ENCODE measurements at regions not wholly inside any gene's neighbourhood (a gene's known extent, or its start where the extent isn't known, plus 50 kb on each side); places are given as distances from the start of the nearest gene placed in this dataset.

GRCh38 chr6:93759190-93759589 lies 339.8 kb upstream of the EPHA7 start:
- BruUV-seq (replicated peaks) = no TSS peak
- DNase-seq (ENCODE audit: low read depth, low spot score) = no peak
- Histone ChIP-seq H3K79me2 (ENCODE audit: control insufficient read depth, insufficient read depth, low read length) (no peaks in the 10 kb centered on the region), H3K36me3 (ENCODE audit: control insufficient read depth in 2 of 2, extremely low read depth in 1 of 2, insufficient read depth in 2 of 2, low read length in 2 of 2) (no peaks in the 10 kb centered on the region), H3K4me1 (ENCODE audit: control insufficient read depth, extremely low read depth, insufficient read depth, low read length) (no peaks in the 10 kb centered on the region), H3K27ac (ENCODE audit: insufficient read depth, low read depth, low read length) (no peak overlapping the region), H3K4me2 (ENCODE audit: insufficient read depth, low read length) (no peak overlapping the region), H3K9ac (replicated peaks; ENCODE audit: extremely low read depth, insufficient read depth, low read length) (no peak overlapping the region), H3K27me3 (ENCODE audit: control insufficient read depth in 2 of 2, insufficient read depth in 2 of 2, low read length in 2 of 2) (no peaks in the 10 kb centered on the region), H3K4me3 (replicated peaks in 1 of 3; ENCODE audit: insufficient read depth in 1 of 3, low read depth in 1 of 3, low read length in 3 of 3) (no peak overlapping the region), H2AFZ (ENCODE audit: low read depth, low read length) (no peak overlapping the region), H3K9me1 (replicated peaks; ENCODE audit: control insufficient read depth, extremely low read depth, insufficient read depth, low read length) (no peaks in the 10 kb centered on the region), H3K9me3 (replicated peaks; ENCODE audit: control insufficient read depth, insufficient read depth, low read length) (no peaks in the 10 kb centered on the region), H4K20me1 (replicated peaks; ENCODE audit: control insufficient read depth, extremely low read depth, insufficient read depth, low read length) (no peaks in the 10 kb centered on the region)
- POLR2A ChIA-PET = no interaction called here
- TF ChIP-seq EZH2 (IDR thresholded peaks at IDR 0.05; ENCODE audit: borderline replicate concordance, low read depth, low read length, severe bottlenecking) (no peak), JUN (IDR thresholded peaks at IDR 0.05; ENCODE audit: borderline replicate concordance, insufficient read depth, insufficient read length, low read depth) (no peak)
- no peak for FAIRE-seq
- dilution Hi-C loops (cut with MboI; ENCODE audit: extremely low pct_ligation_motif_present, low sequenced_read_pairs) (no loop called here), intact Hi-C loops (cut with micrococcal nuclease) (no loop called here)
- CTCF ChIA-PET = no interaction called here

DNA sequence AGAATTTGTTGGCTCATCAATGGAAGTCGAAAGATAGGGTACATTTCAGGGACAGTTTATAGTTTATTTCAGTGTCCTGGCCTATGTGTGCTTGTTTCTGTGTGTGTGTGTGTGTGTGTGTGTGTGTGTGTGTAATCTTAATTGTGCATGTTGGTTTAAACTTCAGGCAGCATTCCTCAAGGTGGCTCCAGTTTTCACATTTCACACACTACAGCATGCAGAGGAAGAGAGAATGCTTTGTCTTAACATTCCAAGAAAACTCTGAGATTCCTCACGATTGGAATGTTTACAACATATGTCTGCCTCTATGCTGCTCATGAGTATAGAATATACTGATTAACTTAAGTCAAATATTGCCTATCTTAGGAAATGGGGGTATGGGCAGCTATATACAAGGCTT lies 332.6 kb upstream of the EPHA7 start:
- H3K27ac ChIP-seq (ENCODE audit: insufficient read depth, low read depth, low read length) = no peak overlapping the region
- H4K20me1 ChIP-seq (replicated peaks; ENCODE audit: control insufficient read depth, extremely low read depth, insufficient read depth, low read length) = no peaks in the 10 kb centered on the region
- no peak overlapping the region for H3K4me3 ChIP-seq (replicated peaks in 1 of 3; ENCODE audit: insufficient read depth in 1 of 3, low read depth in 1 of 3, low read length in 3 of 3)
- H2AFZ ChIP-seq (ENCODE audit: low read depth, low read length) = peak overlapping the region; percentile 29
- intact Hi-C loops (cut with micrococcal nuclease) = no loop called here
- no peak for FAIRE-seq
- H3K9me3 ChIP-seq (replicated peaks; ENCODE audit: control insufficient read depth, insufficient read depth, low read length) = no peaks in the 10 kb centered on the region
- H3K9ac ChIP-seq (replicated peaks; ENCODE audit: extremely low read depth, insufficient read depth, low read length) = no peak overlapping the region
- ChIA-PET CTCF (no interaction called here), POLR2A (no interaction called here)
- no TSS peak for BruUV-seq (replicated peaks)
- H3K9me1 ChIP-seq (replicated peaks; ENCODE audit: control insufficient read depth, extremely low read depth, insufficient read depth, low read length) = no peaks in the 10 kb centered on the region
- DNase-seq (ENCODE audit: low read depth, low spot score) = no peak
- no peak overlapping the region for H3K4me2 ChIP-seq (ENCODE audit: insufficient read depth, low read length)
- TF ChIP-seq POLR2A (IDR thresholded peaks at IDR 0.05; ENCODE audit: low read depth, low read length) = no peak
- no peak for TF ChIP-seq EZH2 (IDR thresholded peaks at IDR 0.05; ENCODE audit: borderline replicate concordance, low read depth, low read length, severe bottlenecking)
- TF ChIP-seq, protein P1, sequence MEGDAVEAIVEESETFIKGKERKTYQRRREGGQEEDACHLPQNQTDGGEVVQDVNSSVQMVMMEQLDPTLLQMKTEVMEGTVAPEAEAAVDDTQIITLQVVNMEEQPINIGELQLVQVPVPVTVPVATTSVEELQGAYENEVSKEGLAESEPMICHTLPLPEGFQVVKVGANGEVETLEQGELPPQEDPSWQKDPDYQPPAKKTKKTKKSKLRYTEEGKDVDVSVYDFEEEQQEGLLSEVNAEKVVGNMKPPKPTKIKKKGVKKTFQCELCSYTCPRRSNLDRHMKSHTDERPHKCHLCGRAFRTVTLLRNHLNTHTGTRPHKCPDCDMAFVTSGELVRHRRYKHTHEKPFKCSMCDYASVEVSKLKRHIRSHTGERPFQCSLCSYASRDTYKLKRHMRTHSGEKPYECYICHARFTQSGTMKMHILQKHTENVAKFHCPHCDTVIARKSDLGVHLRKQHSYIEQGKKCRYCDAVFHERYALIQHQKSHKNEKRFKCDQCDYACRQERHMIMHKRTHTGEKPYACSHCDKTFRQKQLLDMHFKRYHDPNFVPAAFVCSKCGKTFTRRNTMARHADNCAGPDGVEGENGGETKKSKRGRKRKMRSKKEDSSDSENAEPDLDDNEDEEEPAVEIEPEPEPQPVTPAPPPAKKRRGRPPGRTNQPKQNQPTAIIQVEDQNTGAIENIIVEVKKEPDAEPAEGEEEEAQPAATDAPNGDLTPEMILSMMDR (IDR thresholded peaks at IDR 0.05; ENCODE audit: extremely low read depth in 1 of 2, insufficient read depth in 1 of 2, low read depth in 1 of 2, low read length in 2 of 2) = no peak
- TF ChIP-seq MYC (IDR thresholded peaks at IDR 0.05; ENCODE audit: low read depth, low read length) = no peak
- no peak for TF ChIP-seq GATA2 (IDR thresholded peaks at IDR 0.05; ENCODE audit: insufficient read depth, insufficient read length, low read depth, low read length)
- H3K36me3 ChIP-seq (ENCODE audit: control insufficient read depth in 2 of 2, extremely low read depth in 1 of 2, insufficient read depth in 2 of 2, low read length in 2 of 2) = no peaks in the 10 kb centered on the region
- H3K79me2 ChIP-seq (ENCODE audit: control insufficient read depth, insufficient read depth, low read length) = no peaks in the 10 kb centered on the region
- H3K4me1 ChIP-seq (ENCODE audit: control insufficient read depth, extremely low read depth, insufficient read depth, low read length) = no peaks in the 10 kb centered on the region
- no peaks in the 10 kb centered on the region for H3K27me3 ChIP-seq (ENCODE audit: control insufficient read depth in 2 of 2, insufficient read depth in 2 of 2, low read length in 2 of 2)
- dilution Hi-C loops (cut with MboI; ENCODE audit: extremely low pct_ligation_motif_present, low sequenced_read_pairs) = no loop called here
